K562 (cell line): ENCODE measurements at regions not wholly inside any gene's neighbourhood (a gene's known extent, or its start where the extent isn't known, plus 50 kb on each side); places are given as distances from the start of the nearest gene placed in this dataset.

Experiments
- ATAC-seq: fragments of 200-7000 bp; cut with Tn5 transposase; 3 replicates; pipeline ENCODE4 v1.9.1; 2020; ENCODE audit warnings: moderate library complexity
- BruUV-seq: library from RNA; stranded (reverse); fragments of 400-500 nt; replicated peaks from 2 replicates; lab custom pipeline; 2021; lab: Mats Ljungman, UMichigan
- CTCF ChIA-PET: fragments of 300-600 bp; formaldehyde crosslinking; extraction: SDS; loops from one replicate; lab custom pipeline; 2021; ENCODE audit warnings: low intra/inter-chr PET ratio; lab: Yijun Ruan, JAX
- POLR2A ChIA-PET: fragments of 300-600, 350-650 bp; sonication (Branson Sonifier 250); formaldehyde crosslinking; extraction: SDS; loops from one replicate; lab custom pipeline; 2021; ENCODE audit warnings: antibody characterized with exemption, inconsistent platforms; lab: Yijun Ruan, JAX
- DNase-seq, 4 experiments: peaks; one replicate each; pipeline versions ENCODE4 v3.0.0 to v3.0.0-alpha.2; 2011 to 2018; ENCODE audit warnings: low spot score in 3 of 4, mixed read lengths in 3 of 4; ENCODE audit errors: extremely low read depth in 1 of 4
- FAIRE-seq: peaks from 2 replicates; lab custom pipeline; 2011; peaks lifted over from hg19 to GRCh38; lab: Jason Lieb, UNC
- H2AFZ ChIP-seq: 2 replicates; pipeline ENCODE4 v1.6.0; 2011; ENCODE audit warnings: low read depth, low read length, control low read depth, inconsistent platforms
- H3K27ac ChIP-seq: fragments of 200-600 bp; 3 replicates; pipeline ENCODE4 v1.8.0; 2011; ENCODE audit warnings: low read depth, mild to moderate bottlenecking, control low read depth, inconsistent platforms, low read length, moderate library complexity, mixed read lengths; ENCODE audit errors: extremely low read depth
- H3K27me3 ChIP-seq, 2 experiments: fragments of 300-600 bp in 1 of 2; 2 replicates in 1 of 2; 3 replicates in 1 of 2; pipeline versions ENCODE4 v1.6.0 to v1.8.0; 2011; ENCODE audit warnings: inconsistent platforms in 2 of 2, low read length in 2 of 2, mild to moderate bottlenecking in 1 of 2, mixed read lengths in 1 of 2, moderate library complexity in 1 of 2; ENCODE audit not compliant: control insufficient read depth in 2 of 2, insufficient read depth in 2 of 2
- H3K36me3 ChIP-seq: fragments of 300-600 bp; 3 replicates; pipeline ENCODE4 v1.8.0; 2011; ENCODE audit warnings: mild to moderate bottlenecking, low read length, inconsistent platforms; ENCODE audit not compliant: control insufficient read depth, insufficient read depth
- H3K4me1 ChIP-seq, 2 experiments: fragments of 200-600 bp in 1 of 2; replicated peaks in 1 of 2; 2 replicates in 1 of 2; 3 replicates in 1 of 2; pipeline versions ENCODE4 v1.5.1 to v1.8.0; 2011; ENCODE audit warnings: inconsistent platforms in 2 of 2, low read length in 2 of 2, mild to moderate bottlenecking in 1 of 2, mixed read lengths in 1 of 2, moderate library complexity in 1 of 2; ENCODE audit not compliant: control insufficient read depth in 2 of 2, insufficient read depth in 2 of 2
- H3K4me2 ChIP-seq: 2 replicates; pipeline ENCODE4 v1.6.1; 2011; ENCODE audit warnings: low read length, control low read depth, inconsistent platforms, mixed read lengths; ENCODE audit not compliant: insufficient read depth
- H3K4me3 ChIP-seq: fragments of 200-600 bp; sonication (generic), shearing (Covaris generic); 2 replicates; pipeline ENCODE4 v1.5.1; 2016; ENCODE audit warnings: control low read depth, inconsistent platforms
- H3K79me2 ChIP-seq: fragments of 200-600 bp; 3 replicates; pipeline ENCODE4 v1.8.0; 2011; ENCODE audit warnings: low read length, inconsistent platforms; ENCODE audit not compliant: control insufficient read depth, insufficient read depth
- H3K9ac ChIP-seq, 2 experiments: 2 replicates each; pipeline versions ENCODE4 v1.6.0 to v1.6.1; 2011; ENCODE audit warnings: low read depth in 2 of 2, low read length in 2 of 2, control low read depth in 1 of 2, inconsistent platforms in 1 of 2, mild to moderate bottlenecking in 1 of 2, mixed read lengths in 1 of 2; ENCODE audit not compliant: insufficient read depth in 1 of 2
- H3K9me1 ChIP-seq: one replicate; pipeline ENCODE4 v1.6.0; 2011; ENCODE audit warnings: inconsistent platforms, mild to moderate bottlenecking, low read length, moderate library complexity; ENCODE audit not compliant: control insufficient read depth, insufficient read depth
- H3K9me3 ChIP-seq: replicated peaks from 2 replicates; pipeline ENCODE4 v1.5.1; 2011; ENCODE audit warnings: low read depth, low read length, inconsistent platforms; ENCODE audit not compliant: control insufficient read depth, insufficient read depth
- H4K20me1 ChIP-seq: replicated peaks from 2 replicates; pipeline ENCODE4 v1.6.1; 2011; ENCODE audit warnings: low read length, inconsistent platforms, mixed read lengths; ENCODE audit not compliant: control insufficient read depth, insufficient read depth
- FOXJ2 ChIP-seq: fragments of 200-800 bp; sonication (Bioruptor generic); IDR thresholded peaks from 2 replicates; pipeline ENCODE4 v1.6.1; 2016; ENCODE audit warnings: missing genetic modification characterization, missing compliant biosample characterization
- KAT2B ChIP-seq: IDR thresholded peaks from one replicate; pipeline ENCODE4 v1.6.1; 2012; ENCODE audit warnings: low read depth, mild to moderate bottlenecking, control low read depth, inconsistent platforms, low read length, moderate library complexity
- KAT8 ChIP-seq: fragments of 450-650 bp; IDR thresholded peaks from 2 replicates; pipeline ENCODE4 v1.6.1; 2016; ENCODE audit warnings: low read depth, mild to moderate bottlenecking
- PYGO2 ChIP-seq: fragments of 450-650 bp; IDR thresholded peaks from 2 replicates; pipeline ENCODE4 v1.6.1; 2016; ENCODE audit warnings: mild to moderate bottlenecking, missing genetic modification characterization, moderate library complexity, missing compliant biosample characterization
- THRAP3 ChIP-seq: fragments of 450-650 bp; IDR thresholded peaks from 2 replicates; pipeline ENCODE4 v1.6.1; 2016; ENCODE audit warnings: mild to moderate bottlenecking, inconsistent platforms, borderline replicate concordance
- ZBTB1 ChIP-seq: sonication (generic); formaldehyde crosslinking; IDR thresholded peaks from 2 replicates; pipeline ENCODE4 v1.8.1; 2023; ENCODE audit warnings: missing genetic modification reagents, low read depth, mild to moderate bottlenecking, borderline replicate concordance
- ZFP30 ChIP-seq: fragments of 250-450 bp; sonication (Bioruptor Pico); IDR thresholded peaks from 2 replicates; pipeline ENCODE4 v1.8.0; 2022; ENCODE audit warnings: moderate library complexity, mild to moderate bottlenecking, inconsistent platforms, borderline replicate concordance
- ZNF184 ChIP-seq: sonication (generic); formaldehyde crosslinking; IDR thresholded peaks from 2 replicates; pipeline ENCODE4 v1.5.0; 2020; ENCODE audit warnings: missing genetic modification reagents
- ZNF785 ChIP-seq: fragments of 250-450 bp; sonication (Bioruptor Pico); IDR thresholded peaks from 2 replicates; pipeline ENCODE4 v1.4.0; 2020; ENCODE audit warnings: mild to moderate bottlenecking
- WGBS: fragments of 100-300 bp; shearing (Covaris generic); methylation state at CpG from one replicate; pipeline ENCODE4 v1.1.6; 2016; ENCODE audit warnings: low coverage, mixed read lengths; ENCODE audit not compliant: insufficient coverage; ENCODE audit errors: missing lambda C conversion rate; 5-methylcytosine and 5-hydroxymethylcytosine counted together
- in situ Hi-C: fragments of 300-500 bp; cut with MboI; formaldehyde crosslinking; loops from 4 replicates; pipeline ENCODE4 v1.15.0; 2018; ENCODE audit warnings: inconsistent platforms, mixed read lengths
- intact Hi-C: fragments of 100-400 bp; cut with micrococcal nuclease; formaldehyde crosslinking; loops from 2 replicates; pipeline ENCODE4 v1.14.2; 2022
- TF ChIP-seq, protein P1 (sequence below): fragments of 250-450 bp; sonication (Bioruptor Pico); IDR thresholded peaks from 2 replicates; pipeline ENCODE4 v1.4.0; 2020
- TF ChIP-seq, protein P2 (sequence below): sonication (generic); formaldehyde crosslinking; IDR thresholded peaks from 2 replicates; pipeline ENCODE4 v1.9.0; 2022; ENCODE audit warnings: mild to moderate bottlenecking, missing genetic modification reagents
- TF ChIP-seq, protein P3 (sequence below): fragments of 450-650 bp; IDR thresholded peaks from 2 replicates; pipeline ENCODE4 v1.6.1; 2016; ENCODE audit warnings: low read depth, mild to moderate bottlenecking, moderate library complexity
- TF ChIP-seq, protein P4 (sequence below): fragments of 450-650 bp; formaldehyde crosslinking; IDR thresholded peaks from 2 replicates; pipeline ENCODE4 v1.4.0; 2020; ENCODE audit warnings: mild to moderate bottlenecking, moderate library complexity
- TF ChIP-seq, protein P5 (sequence below): sonication (generic); formaldehyde crosslinking; IDR thresholded peaks from 2 replicates; pipeline ENCODE4 v1.8.0; 2022; ENCODE audit warnings: missing genetic modification reagents, mild to moderate bottlenecking, borderline replicate concordance

DNA sequence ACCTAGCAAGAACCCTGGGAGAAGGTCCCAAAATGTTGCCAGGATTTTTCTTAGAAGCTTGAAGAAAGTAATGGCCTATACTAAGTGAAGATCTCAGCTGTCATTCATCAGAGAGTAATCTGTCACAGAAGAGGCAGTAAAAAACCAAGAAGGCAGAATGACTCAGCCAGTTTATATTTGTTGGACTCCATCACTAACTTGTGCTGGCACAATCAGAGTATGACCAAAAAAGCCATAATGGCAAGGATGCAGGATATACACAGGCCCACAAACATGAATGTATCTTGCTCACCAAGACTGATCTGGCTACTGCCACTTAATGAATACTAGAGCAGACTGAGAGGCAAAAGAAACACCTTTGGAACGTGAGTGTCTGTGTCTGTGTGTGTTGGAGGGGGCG lies 104.0 kb upstream of the POU5F2 start (continued):
- TF ChIP-seq, protein P1, sequence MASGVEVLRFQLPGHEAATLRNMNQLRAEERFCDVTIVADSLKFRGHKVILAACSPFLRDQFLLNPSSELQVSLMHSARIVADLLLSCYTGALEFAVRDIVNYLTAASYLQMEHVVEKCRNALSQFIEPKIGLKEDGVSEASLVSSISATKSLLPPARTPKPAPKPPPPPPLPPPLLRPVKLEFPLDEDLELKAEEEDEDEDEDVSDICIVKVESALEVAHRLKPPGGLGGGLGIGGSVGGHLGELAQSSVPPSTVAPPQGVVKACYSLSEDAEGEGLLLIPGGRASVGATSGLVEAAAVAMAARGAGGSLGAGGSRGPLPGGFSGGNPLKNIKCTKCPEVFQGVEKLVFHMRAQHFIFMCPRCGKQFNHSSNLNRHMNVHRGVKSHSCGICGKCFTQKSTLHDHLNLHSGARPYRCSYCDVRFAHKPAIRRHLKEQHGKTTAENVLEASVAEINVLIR (CRISPR knock-in tag): no peak

DNA sequence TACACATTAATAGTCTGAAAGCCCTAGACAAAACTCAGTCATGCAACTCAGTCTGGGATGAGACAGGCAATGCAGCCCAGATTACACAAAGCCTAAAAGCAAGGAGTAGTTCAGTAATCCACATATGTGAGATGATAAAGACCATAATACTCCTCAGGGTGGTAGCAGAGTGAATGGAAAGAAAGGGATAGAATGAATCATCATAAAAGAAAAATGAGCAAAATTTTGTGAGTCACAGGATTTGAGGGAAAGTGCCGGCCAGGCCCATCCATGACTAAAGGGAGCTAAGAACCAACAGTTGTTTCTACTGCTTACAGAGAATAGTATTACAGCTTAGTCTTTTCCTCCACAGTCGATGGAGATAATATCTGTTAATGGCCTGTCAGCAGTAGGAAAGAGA lies 90.0 kb upstream of the POU5F2 start:
- WGBS: 0% methylated on average over 2 of the region's 2 CpGs
- Histone ChIP-seq H3K9me1 (no peaks in the 10 kb centered on the region), H3K27ac (no peak overlapping the region), H3K4me2 (no peak overlapping the region), H2AFZ (no peak overlapping the region), H3K9me3 (no peaks in the 10 kb centered on the region), H3K27me3 (no peaks in the 10 kb centered on the region), H3K9ac (no peak overlapping the region), H3K79me2 (no peaks in the 10 kb centered on the region), H3K4me3 (no peak overlapping the region), H3K4me1 (no peaks in the 10 kb centered on the region), H3K36me3 (no peaks in the 10 kb centered on the region), H4K20me1 (no peaks in the 10 kb centered on the region)
- ChIA-PET CTCF (no interaction called here), POLR2A (no interaction called here)
- ATAC-seq: no peak
- BruUV-seq: no TSS peak
- DNase-seq: no peak
- intact Hi-C loops (no loop called here), in situ Hi-C loops (no loop called here)
- no peak for FAIRE-seq
- TF ChIP-seq THRAP3: no peak
- TF ChIP-seq, protein P2, sequence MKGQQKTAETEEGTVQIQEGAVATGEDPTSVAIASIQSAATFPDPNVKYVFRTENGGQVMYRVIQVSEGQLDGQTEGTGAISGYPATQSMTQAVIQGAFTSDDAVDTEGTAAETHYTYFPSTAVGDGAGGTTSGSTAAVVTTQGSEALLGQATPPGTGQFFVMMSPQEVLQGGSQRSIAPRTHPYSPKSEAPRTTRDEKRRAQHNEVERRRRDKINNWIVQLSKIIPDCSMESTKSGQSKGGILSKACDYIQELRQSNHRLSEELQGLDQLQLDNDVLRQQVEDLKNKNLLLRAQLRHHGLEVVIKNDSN (CRISPR knock-in tag): no peak
- TF ChIP-seq FOXJ2 (tag): no peak
- TF ChIP-seq, protein P3, sequence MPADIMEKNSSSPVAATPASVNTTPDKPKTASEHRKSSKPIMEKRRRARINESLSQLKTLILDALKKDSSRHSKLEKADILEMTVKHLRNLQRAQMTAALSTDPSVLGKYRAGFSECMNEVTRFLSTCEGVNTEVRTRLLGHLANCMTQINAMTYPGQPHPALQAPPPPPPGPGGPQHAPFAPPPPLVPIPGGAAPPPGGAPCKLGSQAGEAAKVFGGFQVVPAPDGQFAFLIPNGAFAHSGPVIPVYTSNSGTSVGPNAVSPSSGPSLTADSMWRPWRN: no peak
- no peak for TF ChIP-seq ZBTB1
- TF ChIP-seq ZNF785 (CRISPR knock-in tag): no peak
- TF ChIP-seq, protein P4, sequence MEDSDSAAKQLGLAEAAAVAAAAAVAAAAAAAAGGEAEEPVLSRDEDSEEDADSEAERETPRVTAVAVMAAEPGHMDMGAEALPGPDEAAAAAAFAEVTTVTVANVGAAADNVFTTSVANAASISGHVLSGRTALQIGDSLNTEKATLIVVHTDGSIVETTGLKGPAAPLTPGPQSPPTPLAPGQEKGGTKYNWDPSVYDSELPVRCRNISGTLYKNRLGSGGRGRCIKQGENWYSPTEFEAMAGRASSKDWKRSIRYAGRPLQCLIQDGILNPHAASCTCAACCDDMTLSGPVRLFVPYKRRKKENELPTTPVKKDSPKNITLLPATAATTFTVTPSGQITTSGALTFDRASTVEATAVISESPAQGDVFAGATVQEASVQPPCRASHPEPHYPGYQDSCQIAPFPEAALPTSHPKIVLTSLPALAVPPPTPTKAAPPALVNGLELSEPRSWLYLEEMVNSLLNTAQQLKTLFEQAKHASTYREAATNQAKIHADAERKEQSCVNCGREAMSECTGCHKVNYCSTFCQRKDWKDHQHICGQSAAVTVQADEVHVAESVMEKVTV (CRISPR knock-in tag): no peak
- TF ChIP-seq KAT8: no peak
- no peak for TF ChIP-seq PYGO2 (tag)
- TF ChIP-seq ZFP30 (CRISPR knock-in tag): no peak
- no peak for TF ChIP-seq KAT2B
- no peak for TF ChIP-seq ZNF184 (CRISPR knock-in tag)
- TF ChIP-seq, protein P5, sequence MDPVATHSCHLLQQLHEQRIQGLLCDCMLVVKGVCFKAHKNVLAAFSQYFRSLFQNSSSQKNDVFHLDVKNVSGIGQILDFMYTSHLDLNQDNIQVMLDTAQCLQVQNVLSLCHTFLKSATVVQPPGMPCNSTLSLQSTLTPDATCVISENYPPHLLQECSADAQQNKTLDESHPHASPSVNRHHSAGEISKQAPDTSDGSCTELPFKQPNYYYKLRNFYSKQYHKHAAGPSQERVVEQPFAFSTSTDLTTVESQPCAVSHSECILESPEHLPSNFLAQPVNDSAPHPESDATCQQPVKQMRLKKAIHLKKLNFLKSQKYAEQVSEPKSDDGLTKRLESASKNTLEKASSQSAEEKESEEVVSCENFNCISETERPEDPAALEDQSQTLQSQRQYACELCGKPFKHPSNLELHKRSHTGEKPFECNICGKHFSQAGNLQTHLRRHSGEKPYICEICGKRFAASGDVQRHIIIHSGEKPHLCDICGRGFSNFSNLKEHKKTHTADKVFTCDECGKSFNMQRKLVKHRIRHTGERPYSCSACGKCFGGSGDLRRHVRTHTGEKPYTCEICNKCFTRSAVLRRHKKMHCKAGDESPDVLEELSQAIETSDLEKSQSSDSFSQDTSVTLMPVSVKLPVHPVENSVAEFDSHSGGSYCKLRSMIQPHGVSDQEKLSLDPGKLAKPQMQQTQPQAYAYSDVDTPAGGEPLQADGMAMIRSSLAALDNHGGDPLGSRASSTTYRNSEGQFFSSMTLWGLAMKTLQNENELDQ (CRISPR knock-in tag): no peak
